ENCODE measurements at regions not wholly inside any gene's neighbourhood (a gene's known extent, or its start where the extent isn't known, plus 50 kb on each side); places are given as distances from the start of the nearest gene placed in this dataset.

DNA sequence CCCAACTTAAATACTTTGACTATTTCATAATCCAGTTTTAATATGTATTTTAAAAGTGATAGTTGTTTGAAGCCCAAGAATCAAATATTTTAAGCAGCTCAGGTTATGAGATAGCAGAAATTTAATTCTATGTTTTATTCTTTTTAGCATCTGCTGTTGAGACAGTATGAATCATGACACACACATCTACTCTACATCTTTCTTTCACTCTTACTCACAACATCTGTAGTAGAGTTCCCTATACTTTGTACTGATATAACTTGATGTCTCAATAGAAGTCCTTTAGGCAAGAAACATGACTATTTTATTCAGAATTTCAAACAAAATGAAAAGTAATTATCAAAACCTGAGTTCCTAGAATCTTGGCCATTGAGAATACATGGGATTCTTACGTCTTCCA is 187.9 kb upstream of the GNPDA2 start:
- TF ChIP-seq, protein P1, sequence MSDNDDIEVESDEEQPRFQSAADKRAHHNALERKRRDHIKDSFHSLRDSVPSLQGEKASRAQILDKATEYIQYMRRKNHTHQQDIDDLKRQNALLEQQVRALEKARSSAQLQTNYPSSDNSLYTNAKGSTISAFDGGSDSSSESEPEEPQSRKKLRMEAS (IDR thresholded peaks at IDR 0.05; ENCODE audit: low read depth, low read length) = no peak
- TF ChIP-seq POLR2A (IDR thresholded peaks at IDR 0.05; ENCODE audit: extremely low read depth, insufficient read length) = no peak
- TF ChIP-seq MYC (IDR thresholded peaks at IDR 0.05; ENCODE audit: low read depth, low read length) = no peak
- TF ChIP-seq, protein P2, sequence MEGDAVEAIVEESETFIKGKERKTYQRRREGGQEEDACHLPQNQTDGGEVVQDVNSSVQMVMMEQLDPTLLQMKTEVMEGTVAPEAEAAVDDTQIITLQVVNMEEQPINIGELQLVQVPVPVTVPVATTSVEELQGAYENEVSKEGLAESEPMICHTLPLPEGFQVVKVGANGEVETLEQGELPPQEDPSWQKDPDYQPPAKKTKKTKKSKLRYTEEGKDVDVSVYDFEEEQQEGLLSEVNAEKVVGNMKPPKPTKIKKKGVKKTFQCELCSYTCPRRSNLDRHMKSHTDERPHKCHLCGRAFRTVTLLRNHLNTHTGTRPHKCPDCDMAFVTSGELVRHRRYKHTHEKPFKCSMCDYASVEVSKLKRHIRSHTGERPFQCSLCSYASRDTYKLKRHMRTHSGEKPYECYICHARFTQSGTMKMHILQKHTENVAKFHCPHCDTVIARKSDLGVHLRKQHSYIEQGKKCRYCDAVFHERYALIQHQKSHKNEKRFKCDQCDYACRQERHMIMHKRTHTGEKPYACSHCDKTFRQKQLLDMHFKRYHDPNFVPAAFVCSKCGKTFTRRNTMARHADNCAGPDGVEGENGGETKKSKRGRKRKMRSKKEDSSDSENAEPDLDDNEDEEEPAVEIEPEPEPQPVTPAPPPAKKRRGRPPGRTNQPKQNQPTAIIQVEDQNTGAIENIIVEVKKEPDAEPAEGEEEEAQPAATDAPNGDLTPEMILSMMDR (IDR thresholded peaks at IDR 0.05; ENCODE audit: low read depth, low read length) = no peak

DNA sequence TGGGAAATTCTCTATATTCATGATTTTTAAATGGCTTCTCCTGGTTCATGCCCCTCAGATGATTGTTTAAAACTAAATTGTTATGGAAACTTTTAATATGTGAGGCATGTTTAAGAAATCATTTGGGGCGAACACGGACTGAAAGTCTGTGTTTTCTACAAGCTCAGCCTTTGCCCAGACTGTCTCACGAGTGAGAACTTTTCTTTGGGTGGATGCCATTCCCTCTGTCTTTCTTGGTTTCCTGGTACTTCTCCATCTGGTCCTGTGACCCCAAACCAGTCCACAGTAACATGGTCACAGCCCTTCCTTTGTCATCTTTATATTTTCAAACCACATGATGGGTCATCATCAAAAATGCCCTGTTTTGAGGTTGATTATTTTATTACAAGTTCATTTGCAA is 186.6 kb upstream of the GNPDA2 start:
- no peak overlapping the region for H3K4me3 ChIP-seq (ENCODE audit: low read depth, low read length)
- DNase-seq (ENCODE audit: low read depth) = no peak
- TF ChIP-seq MYC (IDR thresholded peaks at IDR 0.05; ENCODE audit: low read depth, low read length) = no peak
- TF ChIP-seq, protein P2 (IDR thresholded peaks at IDR 0.05; ENCODE audit: low read depth, low read length) = no peak
- TF ChIP-seq, protein P1 (IDR thresholded peaks at IDR 0.05; ENCODE audit: low read depth, low read length) = no peak
- TF ChIP-seq POLR2A (IDR thresholded peaks at IDR 0.05; ENCODE audit: extremely low read depth, insufficient read length) = no peak

More for the DNA sequence above, 187.9 kb upstream of the GNPDA2 start:
- H3K4me3 ChIP-seq (ENCODE audit: low read depth, low read length) = no peak overlapping the region
- DNase-seq (ENCODE audit: low read depth) = no peak

DNA sequence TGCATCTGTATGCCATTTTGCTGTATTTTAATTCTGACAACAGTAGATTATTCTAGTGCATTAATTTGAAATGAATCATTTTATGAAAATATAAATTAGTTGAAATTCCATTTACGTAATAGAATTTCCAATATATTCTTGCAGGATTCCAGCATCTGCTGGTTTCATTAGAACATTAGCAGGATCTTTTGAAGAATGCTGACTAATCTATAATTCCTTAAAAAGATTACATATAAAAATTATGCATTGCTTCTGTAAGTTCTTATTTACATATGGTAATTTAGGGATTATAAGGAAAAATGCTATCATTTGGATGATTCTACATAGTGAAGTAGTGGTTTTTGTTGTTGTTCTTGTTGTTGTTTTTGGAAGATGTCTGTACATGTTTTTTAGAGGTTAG is 182.2 kb upstream of the GNPDA2 start:
- no peak overlapping the region for H3K4me3 ChIP-seq (ENCODE audit: low read depth, low read length)
- TF ChIP-seq, protein P2 (IDR thresholded peaks at IDR 0.05; ENCODE audit: low read depth, low read length) = no peak
- TF ChIP-seq, protein P1 (IDR thresholded peaks at IDR 0.05; ENCODE audit: low read depth, low read length) = no peak
- TF ChIP-seq MYC (IDR thresholded peaks at IDR 0.05; ENCODE audit: low read depth, low read length) = no peak
- TF ChIP-seq POLR2A (IDR thresholded peaks at IDR 0.05; ENCODE audit: extremely low read depth, insufficient read length) = no peak
- DNase-seq (ENCODE audit: low read depth) = no peak

DNA sequence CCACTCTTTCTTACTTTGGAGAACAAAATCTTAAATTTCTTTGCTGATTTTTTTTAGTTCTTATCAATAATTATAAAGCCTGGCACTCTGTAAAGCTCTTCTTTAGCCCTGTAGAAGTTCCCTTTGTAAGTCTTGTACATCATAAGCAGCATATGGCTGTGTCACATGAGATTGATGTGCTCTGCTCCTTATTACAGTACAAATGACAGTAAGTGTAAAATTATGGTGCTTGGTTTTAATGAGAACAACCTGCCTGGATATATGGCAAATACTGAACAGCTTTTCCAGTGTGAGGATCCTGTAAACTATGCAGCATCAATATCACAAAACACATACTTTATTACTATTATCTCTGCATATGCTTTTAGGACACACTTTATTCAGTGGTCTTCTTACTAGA is 145.9 kb upstream of the GNPDA2 start:
- H3K4me3 ChIP-seq (ENCODE audit: low read depth, low read length) = no peak overlapping the region
- TF ChIP-seq, protein P2 (IDR thresholded peaks at IDR 0.05; ENCODE audit: low read depth, low read length) = no peak
- TF ChIP-seq, protein P1 (IDR thresholded peaks at IDR 0.05; ENCODE audit: low read depth, low read length) = no peak
- TF ChIP-seq MYC (IDR thresholded peaks at IDR 0.05; ENCODE audit: low read depth, low read length) = no peak
- no peak for TF ChIP-seq POLR2A (IDR thresholded peaks at IDR 0.05; ENCODE audit: extremely low read depth, insufficient read length)
- no peak for DNase-seq (ENCODE audit: low read depth)

DNA sequence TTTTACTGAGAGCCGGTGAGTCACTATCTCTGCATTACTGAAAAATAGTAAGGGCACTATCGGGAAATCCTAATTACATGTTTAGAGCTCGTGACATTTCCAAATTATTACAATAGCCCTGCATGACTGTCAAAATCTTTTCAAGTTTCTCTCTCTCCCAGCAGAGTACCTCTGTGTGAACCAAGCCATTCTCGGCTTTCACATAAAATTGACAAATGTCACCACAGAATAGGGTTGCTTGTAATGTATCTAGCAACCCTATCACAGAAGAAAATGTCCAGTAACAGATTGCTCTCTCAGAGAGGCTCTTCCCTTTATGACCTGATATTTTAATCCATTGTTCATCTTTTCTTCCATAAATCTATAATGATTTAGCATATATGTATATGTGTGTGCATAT is 144.8 kb upstream of the GNPDA2 start:
- DNase-seq (ENCODE audit: low read depth) = no peak
- H3K4me3 ChIP-seq (ENCODE audit: low read depth, low read length) = no peak overlapping the region
- TF ChIP-seq, protein P2 (IDR thresholded peaks at IDR 0.05; ENCODE audit: low read depth, low read length) = no peak
- no peak for TF ChIP-seq POLR2A (IDR thresholded peaks at IDR 0.05; ENCODE audit: extremely low read depth, insufficient read length)
- TF ChIP-seq MYC (IDR thresholded peaks at IDR 0.05; ENCODE audit: low read depth, low read length) = no peak
- TF ChIP-seq, protein P1 (IDR thresholded peaks at IDR 0.05; ENCODE audit: low read depth, low read length) = no peak

DNA sequence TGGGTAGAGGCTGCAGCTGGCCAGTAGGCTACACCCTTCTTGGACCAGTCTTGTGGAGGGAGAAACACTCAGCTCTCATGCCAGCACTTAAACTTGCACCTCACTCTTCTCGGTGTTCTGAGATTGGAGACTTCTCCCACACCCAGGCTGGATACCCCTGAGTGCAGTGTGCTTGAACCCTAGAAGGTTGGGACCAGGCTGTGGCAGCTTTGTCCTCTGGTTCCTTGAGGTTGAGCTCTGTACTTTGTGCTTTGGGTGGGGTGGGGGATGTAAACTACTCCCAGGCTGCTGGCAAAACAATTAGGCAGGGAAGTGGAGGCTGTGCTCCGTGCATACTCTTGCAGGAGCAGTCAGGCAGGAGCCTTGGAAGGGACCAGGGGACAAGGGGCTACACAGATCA is 143.6 kb upstream of the GNPDA2 start:
- H3K4me3 ChIP-seq (ENCODE audit: low read depth, low read length) = no peak overlapping the region
- DNase-seq (ENCODE audit: low read depth) = no peak
- TF ChIP-seq MYC (IDR thresholded peaks at IDR 0.05; ENCODE audit: low read depth, low read length) (no peak), POLR2A (IDR thresholded peaks at IDR 0.05; ENCODE audit: extremely low read depth, insufficient read length) (no peak)
- TF ChIP-seq, protein P2 (IDR thresholded peaks at IDR 0.05; ENCODE audit: low read depth, low read length) = no peak
- TF ChIP-seq, protein P1 (IDR thresholded peaks at IDR 0.05; ENCODE audit: low read depth, low read length) = no peak

Measured in NB4 (cell line).